Spleen (tissue), 7 donors: ENCODE measurements at regions not wholly inside any gene's neighbourhood (a gene's known extent, or its start where the extent isn't known, plus 50 kb on each side); places are given as distances from the start of the nearest gene placed in this dataset.

Experiments used
- POLR2A ChIP-seq, 3 donors: fragments of 450-650 bp; IDR thresholded peaks; one replicate each; pipeline ENCODE4 v1.5.1; 2017; ENCODE audit warnings: antibody characterized with exemption in 3 of 3, mild to moderate bottlenecking in 1 of 3
- POLR2AphosphoS5 ChIP-seq, 3 donors: sonication (generic); formaldehyde crosslinking; IDR thresholded peaks; one replicate each; pipeline ENCODE4 v1.5.1; 2017; ENCODE audit warnings: antibody characterized with exemption in 3 of 3
- TF ChIP-seq, protein P1 (sequence below), 11 experiments: fragments of 200-600 bp in 7 of 11; fragments of 450-650 bp in 4 of 11; sonication (generic) in 4 of 11; IDR thresholded peaks in 8 of 11; conservative IDR thresholded peaks in 3 of 11; 1 replicate in 7 of 11; 2 replicates in 4 of 11; pipeline versions ENCODE4 v1.4.0 to v1.8.0; 2016 to 2021; ENCODE audit warnings: antibody characterized with exemption in 11 of 11, inconsistent platforms in 4 of 11, mild to moderate bottlenecking in 1 of 11
- donor health status: DM: no; HTN: no; CAD: no; lungs with moderate emphysema.
- donor health status: DM: no; HTN: no; CAD: no.
- donor health status: DM: no; HTN: no; CAD: no.

DNA sequence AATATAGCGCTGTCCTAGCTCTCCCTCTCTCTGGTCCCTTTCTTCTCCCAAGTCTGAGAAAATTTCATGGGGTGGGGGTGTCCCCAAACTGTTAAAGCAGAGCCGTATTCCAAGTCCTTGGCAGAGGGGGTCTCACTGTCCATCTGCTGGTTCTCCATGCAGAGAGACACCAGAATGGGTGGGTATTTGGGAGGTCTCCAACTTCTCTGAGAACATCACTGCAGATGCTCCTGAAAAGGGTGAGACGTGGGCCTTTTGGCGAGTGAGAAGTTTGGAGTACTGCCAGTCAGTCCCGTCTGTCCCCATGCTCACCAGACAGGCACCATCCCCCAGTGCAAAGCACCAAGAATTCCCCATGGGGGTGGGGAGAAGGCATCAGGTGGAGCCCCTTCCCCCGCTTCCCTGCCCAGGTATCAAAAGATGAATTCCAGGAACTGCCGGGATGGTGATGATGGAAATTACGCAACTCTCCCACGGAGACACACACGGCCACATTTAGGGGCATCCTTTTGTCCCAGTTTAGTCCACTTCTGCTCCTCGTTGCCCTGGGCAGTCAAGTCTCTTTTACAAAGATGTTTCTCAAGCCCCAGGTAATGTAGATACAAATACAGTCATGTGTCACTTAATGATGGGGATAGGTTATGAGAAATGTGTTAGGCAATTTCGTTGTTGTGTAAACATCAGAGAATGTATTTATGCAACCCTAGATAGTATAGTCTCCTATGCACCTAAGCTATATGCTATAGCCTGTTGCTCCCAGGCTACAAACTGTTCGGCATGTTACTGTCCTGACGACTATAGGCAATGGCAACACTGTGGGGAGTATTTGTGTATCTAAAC lies 73.4 kb upstream of the SRSF6 start:
- TF ChIP-seq POLR2AphosphoS5 (IDR thresholded peaks at IDR 0.05), result no peak
- TF ChIP-seq, protein P1, sequence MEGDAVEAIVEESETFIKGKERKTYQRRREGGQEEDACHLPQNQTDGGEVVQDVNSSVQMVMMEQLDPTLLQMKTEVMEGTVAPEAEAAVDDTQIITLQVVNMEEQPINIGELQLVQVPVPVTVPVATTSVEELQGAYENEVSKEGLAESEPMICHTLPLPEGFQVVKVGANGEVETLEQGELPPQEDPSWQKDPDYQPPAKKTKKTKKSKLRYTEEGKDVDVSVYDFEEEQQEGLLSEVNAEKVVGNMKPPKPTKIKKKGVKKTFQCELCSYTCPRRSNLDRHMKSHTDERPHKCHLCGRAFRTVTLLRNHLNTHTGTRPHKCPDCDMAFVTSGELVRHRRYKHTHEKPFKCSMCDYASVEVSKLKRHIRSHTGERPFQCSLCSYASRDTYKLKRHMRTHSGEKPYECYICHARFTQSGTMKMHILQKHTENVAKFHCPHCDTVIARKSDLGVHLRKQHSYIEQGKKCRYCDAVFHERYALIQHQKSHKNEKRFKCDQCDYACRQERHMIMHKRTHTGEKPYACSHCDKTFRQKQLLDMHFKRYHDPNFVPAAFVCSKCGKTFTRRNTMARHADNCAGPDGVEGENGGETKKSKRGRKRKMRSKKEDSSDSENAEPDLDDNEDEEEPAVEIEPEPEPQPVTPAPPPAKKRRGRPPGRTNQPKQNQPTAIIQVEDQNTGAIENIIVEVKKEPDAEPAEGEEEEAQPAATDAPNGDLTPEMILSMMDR (IDR thresholded peaks at IDR 0.05 in 8 of 11, conservative IDR thresholded peaks at IDR 0.05 in 3 of 11), result no peak
- TF ChIP-seq POLR2A (IDR thresholded peaks at IDR 0.05), result no peak
